ENCODE measurements at regions not wholly inside any gene's neighbourhood (a gene's known extent, or its start where the extent isn't known, plus 50 kb on each side); places are given as distances from the start of the nearest gene placed in this dataset.

- TF ChIP-seq EZH2 (IDR thresholded peaks at IDR 0.05) (no peak), POLR2AphosphoS5 (IDR thresholded peaks at IDR 0.05; ENCODE audit: borderline replicate concordance, low read depth, low read length) (no peak)
Observed at GRCh38 chr16:51302042-51302441, 151.0 kb upstream of the SALL1 start.

Measured in SK-N-MC (cell line).